Spinal cord (tissue), 9 donors: ENCODE measurements at regions not wholly inside any gene's neighbourhood (a gene's known extent, or its start where the extent isn't known, plus 50 kb on each side); places are given as distances from the start of the nearest gene placed in this dataset.

ENCODE experiments used
- DNase-seq, 6 donors: peaks; one replicate each; pipeline versions ENCODE4 v3.0.0 to v3.0.0-alpha.2; 2013 to 2015; ENCODE audit warnings: low spot score in 6 of 6, low read depth in 4 of 6
- H3K27ac ChIP-seq: one replicate; pipeline ENCODE4 v1.5.1; 2013; ENCODE audit warnings: low read depth, low read length, control low read depth
- H3K27me3 ChIP-seq: one replicate; pipeline ENCODE4 v1.6.1; 2013; ENCODE audit warnings: low read length; ENCODE audit not compliant: control insufficient read depth, insufficient read depth
- H3K36me3 ChIP-seq: one replicate; pipeline ENCODE4 v1.6.1; 2013; ENCODE audit warnings: low read length; ENCODE audit not compliant: control insufficient read depth, insufficient read depth
- H3K4me1 ChIP-seq: one replicate; pipeline ENCODE4 v1.6.1; 2013; ENCODE audit warnings: low read length; ENCODE audit not compliant: control insufficient read depth, insufficient read depth
- H3K4me3 ChIP-seq: one replicate; pipeline ENCODE4 v1.5.1; 2013; ENCODE audit warnings: low read depth, low read length, control low read depth
- H3K9me3 ChIP-seq: one replicate; pipeline ENCODE4 v1.6.1; 2013; ENCODE audit warnings: low read length; ENCODE audit not compliant: control insufficient read depth, insufficient read depth
- WGBS: methylation state at CpG from one replicate; pipeline ENCODE4 v1.1.5; 2013; ENCODE audit warnings: missing lambda C conversion rate; ENCODE audit not compliant: insufficient coverage; 5-methylcytosine and 5-hydroxymethylcytosine counted together
- donor health status: healthy.

DNA sequence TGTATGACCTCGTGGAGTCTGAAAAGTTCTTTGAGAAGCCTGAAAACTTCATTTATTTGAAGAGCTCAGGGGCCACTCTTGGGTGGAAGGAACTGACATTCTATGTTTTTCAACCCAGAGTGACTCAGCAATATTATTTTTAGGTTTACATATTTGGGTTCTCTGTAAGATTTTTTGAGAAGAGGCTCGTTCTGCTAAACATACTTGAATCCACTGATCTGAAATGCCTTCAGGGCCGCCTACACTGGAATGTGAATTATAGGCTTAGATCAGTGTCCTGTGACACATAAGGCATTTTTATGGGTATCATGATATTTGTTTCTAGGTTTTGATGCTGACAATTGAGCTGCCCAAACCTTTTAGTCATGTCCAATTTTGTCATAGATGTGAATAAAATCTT lies 86.2 kb downstream of the PSAT1 start:
- no CpG with 5 or more reads among the region's 3 CpGs for WGBS
- Histone ChIP-seq H3K27me3 (no peaks in the 10 kb centered on the region), H3K36me3 (no peaks in the 10 kb centered on the region), H3K4me1 (no peaks in the 10 kb centered on the region), H3K27ac (no peak overlapping the region), H3K4me3 (no peak overlapping the region), H3K9me3 (no peaks in the 10 kb centered on the region)
- DNase-seq, result no peak

- no peaks in the 10 kb centered on the region for H3K27me3 ChIP-seq
- no peak overlapping the region for H3K27ac ChIP-seq
- H3K9me3 ChIP-seq, result no peaks in the 10 kb centered on the region
- no peak for DNase-seq
- H3K4me1 ChIP-seq, result no peaks in the 10 kb centered on the region
- no peaks in the 10 kb centered on the region for H3K36me3 ChIP-seq
- no peak overlapping the region for H3K4me3 ChIP-seq
- no CpG with 5 or more reads among the region's 1 CpG for WGBS
These were observed 89.4 kb downstream of the PSAT1 start for GRCh38 chr9:78386348-78386747.

DNA sequence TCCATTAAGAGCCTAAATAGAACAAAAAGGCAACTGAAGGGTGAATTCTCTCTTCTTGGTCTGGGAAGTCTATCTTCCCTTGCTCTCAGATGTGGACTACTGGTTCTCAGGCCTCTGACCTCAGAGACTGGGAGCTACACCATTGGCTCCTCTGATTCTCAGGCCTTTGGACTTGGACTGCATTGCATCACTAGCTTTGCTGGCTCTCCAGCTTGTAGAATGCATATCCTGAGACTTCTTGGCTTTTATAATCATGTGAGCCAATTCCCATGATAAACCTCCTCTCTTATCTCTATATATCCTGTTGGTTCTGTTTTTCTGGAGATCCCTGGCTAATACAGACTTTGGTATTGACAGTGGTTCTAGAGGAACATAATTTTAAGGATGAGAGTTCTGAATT lies 89.8 kb downstream of the PSAT1 start:
- H3K4me3 ChIP-seq, result no peak overlapping the region
- H3K27me3 ChIP-seq, result no peaks in the 10 kb centered on the region
- DNase-seq, result no peak

GRCh38 chr9:78393340-78393739 lies 96.4 kb downstream of the PSAT1 start:
- H3K4me3 ChIP-seq, result no peak overlapping the region
- no peaks in the 10 kb centered on the region for H3K36me3 ChIP-seq
- WGBS, result 94% methylated on average over 2 of the region's 2 CpGs
- H3K4me1 ChIP-seq, result no peaks in the 10 kb centered on the region
- no peak overlapping the region for H3K27ac ChIP-seq
- no peaks in the 10 kb centered on the region for H3K27me3 ChIP-seq
- peaks cover 2% of the 10 kb centered on the region for H3K9me3 ChIP-seq
- no peak for DNase-seq

More for the DNA sequence above, 89.8 kb downstream of the PSAT1 start:
- Histone ChIP-seq H3K4me1 (no peaks in the 10 kb centered on the region), H3K36me3 (no peaks in the 10 kb centered on the region), H3K9me3 (no peaks in the 10 kb centered on the region), H3K27ac (no peak overlapping the region)

DNA sequence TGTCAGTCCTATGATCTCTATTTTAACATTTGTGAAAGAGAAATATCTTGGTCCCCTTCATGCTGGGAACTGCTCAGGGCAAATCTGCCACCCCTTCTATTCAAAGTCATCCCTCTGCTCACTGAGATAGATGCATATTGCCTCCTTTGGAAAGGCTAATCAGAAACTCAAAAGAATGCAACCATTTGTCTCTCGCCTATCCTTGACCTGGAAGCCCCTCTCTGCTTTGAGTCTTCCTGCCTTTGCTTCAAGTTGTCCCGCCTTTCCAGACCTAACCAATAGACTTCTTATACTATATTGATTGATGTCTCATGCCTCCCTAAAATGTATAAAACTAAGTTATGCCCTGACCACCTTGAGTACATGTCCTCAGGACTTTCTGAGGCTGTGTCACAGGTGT lies 97.0 kb downstream of the PSAT1 start:
- no peaks in the 10 kb centered on the region for H3K27me3 ChIP-seq
- DNase-seq, result no peak
- H3K36me3 ChIP-seq, result no peaks in the 10 kb centered on the region
- no peaks in the 10 kb centered on the region for H3K4me1 ChIP-seq
- H3K4me3 ChIP-seq, result no peak overlapping the region
- peaks cover 2% of the 10 kb centered on the region for H3K9me3 ChIP-seq
- no CpG with 5 or more reads among the region's 2 CpGs for WGBS
- H3K27ac ChIP-seq, result no peak overlapping the region

DNA sequence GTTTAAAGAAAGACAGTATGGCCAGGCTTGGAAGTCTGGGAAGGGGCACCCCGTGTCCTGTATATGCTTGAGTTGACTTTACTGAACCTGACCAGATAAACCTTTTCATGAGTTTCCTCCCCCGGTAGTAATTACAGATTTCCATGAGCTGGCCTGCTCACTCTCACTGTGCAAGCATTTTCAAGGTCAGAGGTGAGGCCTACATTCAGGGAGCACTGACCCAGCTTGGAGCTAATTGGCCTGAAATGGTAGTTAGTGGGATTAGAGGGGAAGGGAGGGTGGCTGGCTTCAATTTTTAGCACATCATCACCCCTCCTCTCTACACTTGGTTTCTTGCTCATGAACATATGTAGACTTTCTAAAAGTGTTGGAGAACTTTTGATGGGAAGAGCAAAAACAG lies 99.2 kb downstream of the PSAT1 start:
- DNase-seq, result no peak
- no CpG with 5 or more reads among the region's 2 CpGs for WGBS
- H3K27me3 ChIP-seq, result no peaks in the 10 kb centered on the region
- no peaks in the 10 kb centered on the region for H3K4me1 ChIP-seq
- H3K4me3 ChIP-seq, result no peak overlapping the region
- no peak overlapping the region for H3K27ac ChIP-seq
- H3K36me3 ChIP-seq, result no peaks in the 10 kb centered on the region
- H3K9me3 ChIP-seq, result peaks cover 2% of the 10 kb centered on the region

GRCh38 chr9:78397045-78397444 lies 100.1 kb downstream of the PSAT1 start:
- DNase-seq, result peak in 4 of 6 donors; percentile 7 to 33 (median 16)
- no CpG with 5 or more reads among the region's 5 CpGs for WGBS
- H3K4me1 ChIP-seq, result no peaks in the 10 kb centered on the region
- no peaks in the 10 kb centered on the region for H3K27me3 ChIP-seq
- peaks cover 2% of the 10 kb centered on the region for H3K9me3 ChIP-seq
- H3K36me3 ChIP-seq, result no peaks in the 10 kb centered on the region
- no peak overlapping the region for H3K27ac ChIP-seq
- H3K4me3 ChIP-seq, result no peak overlapping the region

DNA sequence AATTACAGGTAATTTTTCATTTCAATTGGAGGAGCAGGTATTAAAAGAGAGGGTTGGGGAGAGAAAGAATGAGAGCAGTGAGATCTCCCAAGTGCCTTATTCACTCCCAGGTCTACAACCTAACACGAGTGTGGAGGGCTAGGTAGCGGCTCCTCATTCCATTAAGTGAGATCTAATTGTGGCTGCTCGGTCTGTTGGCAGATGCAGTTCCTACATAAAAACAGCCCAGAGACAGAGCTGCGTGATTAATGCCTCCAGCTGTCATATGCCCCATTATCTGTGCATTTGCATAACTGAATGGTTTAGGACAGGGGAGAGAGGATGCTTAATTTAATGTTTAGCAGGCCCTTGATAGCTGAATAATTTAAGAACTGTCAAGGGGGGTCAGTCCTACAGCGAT lies 100.5 kb downstream of the PSAT1 start:
- no CpG with 5 or more reads among the region's 5 CpGs for WGBS

GRCh38 chr9:78399153-78399552 lies 102.2 kb downstream of the PSAT1 start:
- DNase-seq, result no peak
- Histone ChIP-seq H3K9me3 (peaks cover 2% of the 10 kb centered on the region), H3K27me3 (no peaks in the 10 kb centered on the region), H3K4me1 (no peaks in the 10 kb centered on the region), H3K36me3 (no peaks in the 10 kb centered on the region), H3K27ac (no peak overlapping the region), H3K4me3 (no peak overlapping the region)

More for the DNA sequence above, 100.5 kb downstream of the PSAT1 start:
- Histone ChIP-seq H3K36me3 (no peaks in the 10 kb centered on the region), H3K27me3 (no peaks in the 10 kb centered on the region), H3K4me1 (no peaks in the 10 kb centered on the region), H3K9me3 (peaks cover 2% of the 10 kb centered on the region), H3K27ac (no peak overlapping the region), H3K4me3 (no peak overlapping the region)
- peak in 4 of 6 donors; percentile 28 to 96 (median 50) for DNase-seq

GRCh38 chr9:78400496-78400895 lies 103.6 kb downstream of the PSAT1 start:
- Histone ChIP-seq H3K4me3 (no peak overlapping the region), H3K9me3 (no peaks in the 10 kb centered on the region), H3K27me3 (no peaks in the 10 kb centered on the region), H3K27ac (no peak overlapping the region), H3K4me1 (no peaks in the 10 kb centered on the region), H3K36me3 (no peaks in the 10 kb centered on the region)
- DNase-seq, result no peak
